OCI-LY3 (cell line): ENCODE measurements at regions not wholly inside any gene's neighbourhood (a gene's known extent, or its start where the extent isn't known, plus 50 kb on each side); places are given as distances from the start of the nearest gene placed in this dataset.

Experiments used
- H2AFZ ChIP-seq: fragments of 200-600, 300-600 bp; shearing (Covaris generic); 2 replicates; pipeline ENCODE4 v1.6.0; 2014; ENCODE audit warnings: antibody characterized with exemption, low read depth, low read length
- H3K27ac ChIP-seq: fragments of 200-600, 300-600 bp; sonication (generic); 2 replicates; pipeline ENCODE4 v1.5.1; 2014; ENCODE audit warnings: mild to moderate bottlenecking, low read length, moderate library complexity, mixed read lengths
- H3K27me3 ChIP-seq: fragments of 200-600, 300-600 bp; sonication (generic); 2 replicates; pipeline ENCODE4 v1.6.1; 2014; ENCODE audit warnings: low read depth, low read length, mixed read lengths
- H3K36me3 ChIP-seq: fragments of 200-600, 300-600 bp; sonication (generic); replicated peaks from 2 replicates; pipeline ENCODE3; 2014; ENCODE audit warnings: low read depth, low read length, mixed read lengths
- H3K4me1 ChIP-seq: fragments of 300-600, 200-600 bp; sonication (generic); 2 replicates; pipeline ENCODE4 v1.6.1; 2014; ENCODE audit warnings: low read length, mixed read lengths
- H3K4me2 ChIP-seq: fragments of 200-600, 300-600 bp; sonication (generic); 2 replicates; pipeline ENCODE4 v1.6.1; 2014; ENCODE audit warnings: low read length, mixed read lengths
- H3K4me3 ChIP-seq: fragments of 300-600, 200-600 bp; sonication (generic); 2 replicates; pipeline ENCODE4 v1.5.1; 2014; ENCODE audit warnings: antibody characterized with exemption, mild to moderate bottlenecking, low read length, moderate library complexity
- H3K79me2 ChIP-seq: fragments of 300-600, 200-600 bp; shearing (Covaris generic); 2 replicates; pipeline ENCODE4 v1.6.1; 2014; ENCODE audit warnings: mild to moderate bottlenecking, low read length, mixed read lengths
- H3K9ac ChIP-seq: fragments of 300-600, 200-600 bp; shearing (Covaris generic); 2 replicates; pipeline ENCODE4 v1.6.0; 2014; ENCODE audit warnings: mild to moderate bottlenecking, low read length, moderate library complexity
- H3K9me3 ChIP-seq: fragments of 200-600, 300-600 bp; shearing (Covaris generic); 2 replicates; pipeline ENCODE4 v1.6.1; 2014; ENCODE audit warnings: low read length, mixed read lengths; ENCODE audit not compliant: insufficient read depth
- H4K20me1 ChIP-seq: fragments of 200-600, 300-600 bp; sonication (generic); 2 replicates; pipeline ENCODE4 v1.6.1; 2016; ENCODE audit warnings: low read length, mixed read lengths; ENCODE audit not compliant: insufficient read depth
- EZH2phosphoT487 ChIP-seq: fragments of 200-600 bp; shearing (Covaris generic); IDR thresholded peaks from 2 replicates; pipeline ENCODE4 v1.6.1; 2018; ENCODE audit warnings: antibody characterized with exemption, mixed run types, low read depth
- TF ChIP-seq, protein P1 (sequence below): fragments of 200-600, 300-600 bp; sonication (generic); IDR thresholded peaks from 2 replicates; pipeline ENCODE4 v1.5.1; 2014; ENCODE audit warnings: antibody characterized with exemption, low read length, low read depth

DNA sequence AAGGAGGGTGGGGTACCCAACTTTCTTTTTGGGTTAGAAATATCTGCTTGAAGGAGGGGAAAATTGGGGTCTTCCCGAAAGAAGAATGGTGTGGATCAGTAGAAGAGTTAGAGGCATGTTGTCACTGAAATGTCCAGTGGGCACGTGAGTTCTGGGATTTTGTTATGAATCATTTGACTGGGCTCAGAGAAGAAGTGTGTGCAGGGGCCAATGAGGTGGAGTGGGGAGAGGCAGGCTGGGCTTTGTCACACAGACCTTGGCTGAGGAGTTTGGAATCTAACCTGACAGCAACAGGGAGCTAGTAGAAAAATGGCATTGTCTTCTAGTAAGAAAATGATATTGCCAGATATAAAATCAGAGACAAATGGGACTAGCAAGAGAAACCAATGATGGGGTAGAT lies 436.8 kb downstream of the MFSD1 start:
- Histone ChIP-seq H3K27me3 (no peaks in the 10 kb centered on the region), H3K27ac (no peak overlapping the region), H3K36me3 (no peaks in the 10 kb centered on the region), H3K9ac (no peak overlapping the region), H3K4me3 (no peak overlapping the region), H3K4me1 (no peaks in the 10 kb centered on the region), H3K4me2 (no peak overlapping the region), H3K79me2 (no peaks in the 10 kb centered on the region), H4K20me1 (no peaks in the 10 kb centered on the region), H2AFZ (no peak overlapping the region), H3K9me3 (no peaks in the 10 kb centered on the region)
- TF ChIP-seq, protein P1, sequence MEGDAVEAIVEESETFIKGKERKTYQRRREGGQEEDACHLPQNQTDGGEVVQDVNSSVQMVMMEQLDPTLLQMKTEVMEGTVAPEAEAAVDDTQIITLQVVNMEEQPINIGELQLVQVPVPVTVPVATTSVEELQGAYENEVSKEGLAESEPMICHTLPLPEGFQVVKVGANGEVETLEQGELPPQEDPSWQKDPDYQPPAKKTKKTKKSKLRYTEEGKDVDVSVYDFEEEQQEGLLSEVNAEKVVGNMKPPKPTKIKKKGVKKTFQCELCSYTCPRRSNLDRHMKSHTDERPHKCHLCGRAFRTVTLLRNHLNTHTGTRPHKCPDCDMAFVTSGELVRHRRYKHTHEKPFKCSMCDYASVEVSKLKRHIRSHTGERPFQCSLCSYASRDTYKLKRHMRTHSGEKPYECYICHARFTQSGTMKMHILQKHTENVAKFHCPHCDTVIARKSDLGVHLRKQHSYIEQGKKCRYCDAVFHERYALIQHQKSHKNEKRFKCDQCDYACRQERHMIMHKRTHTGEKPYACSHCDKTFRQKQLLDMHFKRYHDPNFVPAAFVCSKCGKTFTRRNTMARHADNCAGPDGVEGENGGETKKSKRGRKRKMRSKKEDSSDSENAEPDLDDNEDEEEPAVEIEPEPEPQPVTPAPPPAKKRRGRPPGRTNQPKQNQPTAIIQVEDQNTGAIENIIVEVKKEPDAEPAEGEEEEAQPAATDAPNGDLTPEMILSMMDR: no peak
- TF ChIP-seq EZH2phosphoT487: no peak

DNA sequence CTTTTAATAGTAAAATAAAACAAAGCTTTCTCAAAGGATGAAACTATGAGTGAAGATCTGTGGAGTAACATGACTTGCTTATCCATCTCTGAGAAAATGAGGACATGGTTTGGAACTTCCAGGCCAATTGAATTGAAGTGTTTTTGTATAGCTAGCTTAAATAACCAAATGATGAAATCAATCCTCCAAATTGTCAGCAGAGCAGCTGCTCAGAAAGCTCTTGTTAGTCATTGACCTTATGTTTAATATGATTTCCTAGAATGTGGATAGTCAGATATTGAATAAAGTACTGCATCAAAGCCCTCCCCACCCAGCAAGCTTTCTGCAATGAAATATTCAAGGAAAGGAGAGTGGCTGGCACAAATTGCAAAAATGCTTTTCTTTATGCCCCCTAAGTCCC lies 437.2 kb downstream of the MFSD1 start:
- Histone ChIP-seq H3K4me3 (no peak overlapping the region), H2AFZ (no peak overlapping the region), H3K79me2 (no peaks in the 10 kb centered on the region), H3K4me2 (no peak overlapping the region), H3K36me3 (no peaks in the 10 kb centered on the region), H4K20me1 (no peaks in the 10 kb centered on the region), H3K27me3 (no peaks in the 10 kb centered on the region), H3K9ac (no peak overlapping the region), H3K27ac (no peak overlapping the region), H3K9me3 (no peaks in the 10 kb centered on the region), H3K4me1 (no peaks in the 10 kb centered on the region)
- TF ChIP-seq EZH2phosphoT487: no peak
- TF ChIP-seq, protein P1: no peak

DNA sequence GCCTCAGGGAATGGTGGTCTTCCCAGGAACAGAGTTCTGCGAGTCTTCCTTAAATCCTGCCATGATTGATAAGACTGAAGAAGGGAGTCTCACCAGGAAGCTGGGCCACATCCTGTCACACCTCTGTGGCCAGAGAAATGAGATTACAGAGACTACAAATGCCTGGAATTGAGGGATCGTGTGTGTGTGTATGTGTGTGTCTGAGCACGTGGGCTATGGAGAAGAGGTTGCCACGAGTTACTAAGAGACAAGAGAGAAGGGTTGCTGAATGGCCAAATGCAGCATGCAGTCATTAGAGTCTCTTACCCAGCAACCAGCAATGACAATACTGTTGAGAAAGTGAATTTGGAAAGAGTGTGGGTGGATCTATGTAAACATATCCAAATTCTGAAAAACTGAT lies 443.1 kb downstream of the MFSD1 start:
- no peak overlapping the region for H2AFZ ChIP-seq
- TF ChIP-seq EZH2phosphoT487: no peak
- TF ChIP-seq, protein P1: no peak
- H4K20me1 ChIP-seq: no peaks in the 10 kb centered on the region
- no peaks in the 10 kb centered on the region for H3K27me3 ChIP-seq
- H3K9ac ChIP-seq: no peak overlapping the region
- H3K36me3 ChIP-seq: no peaks in the 10 kb centered on the region
- no peaks in the 10 kb centered on the region for H3K4me1 ChIP-seq
- H3K4me2 ChIP-seq: no peak overlapping the region
- no peak overlapping the region for H3K27ac ChIP-seq
- no peak overlapping the region for H3K4me3 ChIP-seq
- no peaks in the 10 kb centered on the region for H3K79me2 ChIP-seq
- H3K9me3 ChIP-seq: no peaks in the 10 kb centered on the region

DNA sequence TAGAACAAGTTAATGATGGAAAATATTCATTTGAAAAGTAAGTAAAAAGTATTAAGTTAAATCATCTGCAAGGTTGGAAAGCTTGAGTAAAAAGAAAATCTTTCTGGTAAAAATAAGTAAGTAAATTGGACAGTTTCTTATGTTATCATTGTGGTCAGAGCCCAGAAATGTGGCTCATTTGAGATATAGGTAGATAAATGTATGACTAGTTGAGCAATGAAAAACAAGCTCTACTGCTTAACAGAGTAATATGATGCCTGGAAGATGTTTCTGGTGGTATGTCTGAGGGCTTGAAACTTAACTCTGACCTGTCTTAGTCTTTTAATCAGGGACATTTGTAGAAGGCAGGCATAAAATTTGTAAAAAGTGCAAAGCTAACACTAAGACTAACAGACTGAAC lies 444.0 kb downstream of the MFSD1 start:
- Histone ChIP-seq H4K20me1 (no peaks in the 10 kb centered on the region), H3K27me3 (peaks cover 4% of the 10 kb centered on the region; the same call in 1 of the 2 replicates), H3K27ac (no peak overlapping the region), H3K9me3 (no peaks in the 10 kb centered on the region), H3K79me2 (no peaks in the 10 kb centered on the region), H2AFZ (no peak overlapping the region), H3K4me3 (no peak overlapping the region), H3K9ac (no peak overlapping the region), H3K4me2 (no peak overlapping the region), H3K4me1 (no peaks in the 10 kb centered on the region), H3K36me3 (no peaks in the 10 kb centered on the region)
- no peak for TF ChIP-seq EZH2phosphoT487
- TF ChIP-seq, protein P1: no peak
